WTC11 (cell line): ENCODE measurements at regions not wholly inside any gene's neighbourhood (a gene's known extent, or its start where the extent isn't known, plus 50 kb on each side); places are given as distances from the start of the nearest gene placed in this dataset.

ENCODE experiments used
- CREB1 ChIP-seq: sonication (generic); formaldehyde crosslinking; IDR thresholded peaks from 2 replicates; pipeline ENCODE4 v1.8.0; 2023; ENCODE audit warnings: mild to moderate bottlenecking, missing genetic modification reagents
- CTCF ChIP-seq: fragments of 200-600 bp; IDR thresholded peaks from 2 replicates; pipeline ENCODE4 v1.8.0; 2022; ENCODE audit warnings: antibody characterized with exemption
- ELF4 ChIP-seq: sonication (generic); formaldehyde crosslinking; IDR thresholded peaks from 2 replicates; pipeline ENCODE4 v1.8.1; 2022; ENCODE audit warnings: low read depth, mild to moderate bottlenecking, moderate library complexity, missing genetic modification reagents
- IRF2 ChIP-seq: sonication (generic); formaldehyde crosslinking; IDR thresholded peaks from 2 replicates; pipeline ENCODE4 v1.8.0; 2022; ENCODE audit warnings: low read depth, missing genetic modification reagents, borderline replicate concordance
- JAZF1 ChIP-seq: fragments of 250-450 bp; sonication (Bioruptor Pico); IDR thresholded peaks from 2 replicates; pipeline ENCODE4 v1.9.0; 2021; ENCODE audit warnings: moderate library complexity, mild to moderate bottlenecking, inconsistent platforms
- JUN ChIP-seq: sonication (generic); formaldehyde crosslinking; IDR thresholded peaks from 2 replicates; pipeline ENCODE4 v1.8.0; 2023; ENCODE audit warnings: mild to moderate bottlenecking, missing genetic modification reagents
- MLX ChIP-seq: sonication (generic); formaldehyde crosslinking; IDR thresholded peaks from 2 replicates; pipeline ENCODE4 v1.8.1; 2023; ENCODE audit warnings: mild to moderate bottlenecking, missing genetic modification reagents, moderate library complexity
- NFYB ChIP-seq: sonication (generic); formaldehyde crosslinking; conservative IDR thresholded peaks from 2 replicates; pipeline ENCODE4 v1.8.0; 2022; ENCODE audit warnings: low read depth, missing genetic modification reagents
- TEAD4 ChIP-seq: sonication (generic); formaldehyde crosslinking; IDR thresholded peaks from 2 replicates; pipeline ENCODE4 v1.8.0; 2022; ENCODE audit warnings: mild to moderate bottlenecking, missing genetic modification reagents
- USF1 ChIP-seq: sonication (generic); formaldehyde crosslinking; IDR thresholded peaks from 2 replicates; pipeline ENCODE4 v1.8.0; 2022; ENCODE audit warnings: mild to moderate bottlenecking, missing genetic modification reagents
- ZNF317 ChIP-seq: sonication (generic); formaldehyde crosslinking; IDR thresholded peaks from 2 replicates; pipeline ENCODE4 v1.8.1; 2023; ENCODE audit warnings: low read depth, mild to moderate bottlenecking, moderate library complexity, missing genetic modification reagents, borderline replicate concordance

- TF ChIP-seq CTCF (no peak), IRF2 (CRISPR knock-in tag) (no peak), ELF4 (CRISPR knock-in tag) (no peak), CREB1 (CRISPR knock-in tag) (no peak), JAZF1 (CRISPR knock-in tag) (no peak), JUN (CRISPR knock-in tag) (no peak), USF1 (CRISPR knock-in tag) (no peak), TEAD4 (CRISPR knock-in tag) (no peak), ZNF317 (no peak), MLX (CRISPR knock-in tag) (no peak), NFYB (CRISPR knock-in tag) (no peak)
These were observed 129.1 kb upstream of the MMADHC start for GRCh38 chr2:149716687-149717086.
